Activated CD8-positive, alpha-beta memory T cell treated with anti-CD3 and anti-CD28 coated beads, Interleukin-2, amount 10 ng/mL, durations not matched to agents 7 days and 5 days (primary cell): ENCODE measurements at regions not wholly inside any gene's neighbourhood (a gene's known extent, or its start where the extent isn't known, plus 50 kb on each side); places are given as distances from the start of the nearest gene placed in this dataset.

Source experiments
- ATAC-seq: fragments of 150-1000 bp; cut with Tn5 transposase; one replicate; pipeline ENCODE4 v1.10.0; 2021; ENCODE audit warnings: moderate library complexity
- CTCF ChIA-PET: fragments of 350-600 bp; sonication (Branson Sonifier 250); formaldehyde crosslinking; loops from one replicate; lab custom pipeline; 2021; ENCODE audit warnings: antibody characterized with exemption; lab: Charles Lee
- DNase-seq: peaks from one replicate; pipeline ENCODE4 v3.0.0-alpha.2; 2020
- H3K27ac Mint-ChIP-seq: one replicate; pipeline ENCODE4 v1.8.0; 2021; ENCODE audit warnings: mild to moderate bottlenecking, mixed read lengths
- H3K27me3 Mint-ChIP-seq: one replicate; pipeline ENCODE4 v1.8.0; 2021; ENCODE audit warnings: mixed read lengths
- H3K36me3 Mint-ChIP-seq: one replicate; pipeline ENCODE4 v1.8.0; 2021; ENCODE audit warnings: mild to moderate bottlenecking, mixed read lengths
- H3K4me1 Mint-ChIP-seq: one replicate; pipeline ENCODE4 v1.8.0; 2021; ENCODE audit warnings: mixed read lengths
- H3K4me3 Mint-ChIP-seq: one replicate; pipeline ENCODE4 v1.8.0; 2021; ENCODE audit warnings: mild to moderate bottlenecking, moderate library complexity, mixed read lengths
- H3K9me3 Mint-ChIP-seq: one replicate; pipeline ENCODE4 v1.8.0; 2022; ENCODE audit warnings: low read depth, mixed read lengths

GRCh38 chr2:219980638-219981037, 353.2 kb downstream of the SLC4A3 start:
- CTCF ChIA-PET, result no interaction called here
- H3K27me3 Mint-ChIP-seq, result no peaks in the 10 kb centered on the region
- no peak overlapping the region for H3K27ac Mint-ChIP-seq
- no peaks in the 10 kb centered on the region for H3K4me1 Mint-ChIP-seq
- DNase-seq (no peak), ATAC-seq (no peak)
- H3K36me3 Mint-ChIP-seq, result no peaks in the 10 kb centered on the region
- H3K4me3 Mint-ChIP-seq, result no peak overlapping the region
- H3K9me3 Mint-ChIP-seq, result no peaks in the 10 kb centered on the region

GRCh38 chr2:219983836-219984235, 356.4 kb downstream of the SLC4A3 start:
- Mint-ChIP-seq H3K4me1 (no peaks in the 10 kb centered on the region), H3K27me3 (no peaks in the 10 kb centered on the region), H3K27ac (no peak overlapping the region), H3K9me3 (no peaks in the 10 kb centered on the region), H3K4me3 (no peak overlapping the region), H3K36me3 (no peaks in the 10 kb centered on the region)
- ATAC-seq, result no peak
- no peak for DNase-seq
- CTCF ChIA-PET, result no interaction called here

GRCh38 chr2:219985017-219985416, 357.6 kb downstream of the SLC4A3 start:
- DNase-seq, result no peak
- Mint-ChIP-seq H3K4me1 (no peaks in the 10 kb centered on the region), H3K36me3 (no peaks in the 10 kb centered on the region), H3K27me3 (no peaks in the 10 kb centered on the region), H3K9me3 (no peaks in the 10 kb centered on the region), H3K27ac (no peak overlapping the region), H3K4me3 (no peak overlapping the region)
- CTCF ChIA-PET, result no interaction called here
- ATAC-seq, result no peak

GRCh38 chr2:219987830-219988229, 360.4 kb downstream of the SLC4A3 start:
- H3K27ac Mint-ChIP-seq, result no peak overlapping the region
- no peaks in the 10 kb centered on the region for H3K36me3 Mint-ChIP-seq
- no peaks in the 10 kb centered on the region for H3K27me3 Mint-ChIP-seq
- CTCF ChIA-PET, result no interaction called here
- ATAC-seq, result no peak
- H3K9me3 Mint-ChIP-seq, result no peaks in the 10 kb centered on the region
- H3K4me3 Mint-ChIP-seq, result no peak overlapping the region
- DNase-seq, result no peak
- no peaks in the 10 kb centered on the region for H3K4me1 Mint-ChIP-seq

DNA sequence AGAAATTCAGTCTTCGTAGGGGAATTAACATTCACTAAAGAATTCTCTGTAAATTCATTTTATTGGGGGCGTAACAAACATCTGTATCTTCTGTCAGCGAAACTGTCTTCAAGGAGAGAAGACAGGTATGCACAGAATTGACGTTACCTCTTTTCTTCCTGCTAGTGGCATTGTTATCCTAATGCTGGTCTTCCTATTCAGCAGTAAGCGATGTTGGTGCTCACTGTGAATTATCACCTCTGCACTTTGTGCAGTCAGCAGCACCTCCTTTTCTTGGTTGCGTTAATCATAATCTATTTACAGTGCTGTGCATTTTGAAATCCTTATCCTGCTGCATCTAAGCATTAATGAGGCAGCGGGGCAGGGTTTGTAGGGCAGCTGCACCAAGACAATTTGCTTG, 362.3 kb downstream of the SLC4A3 start:
- H3K9me3 Mint-ChIP-seq, result no peaks in the 10 kb centered on the region
- ATAC-seq (no peak), DNase-seq (no peak)
- no peak overlapping the region for H3K27ac Mint-ChIP-seq
- H3K36me3 Mint-ChIP-seq, result no peaks in the 10 kb centered on the region
- CTCF ChIA-PET, result no interaction called here
- no peaks in the 10 kb centered on the region for H3K4me1 Mint-ChIP-seq
- H3K27me3 Mint-ChIP-seq, result no peaks in the 10 kb centered on the region
- H3K4me3 Mint-ChIP-seq, result no peak overlapping the region

DNA sequence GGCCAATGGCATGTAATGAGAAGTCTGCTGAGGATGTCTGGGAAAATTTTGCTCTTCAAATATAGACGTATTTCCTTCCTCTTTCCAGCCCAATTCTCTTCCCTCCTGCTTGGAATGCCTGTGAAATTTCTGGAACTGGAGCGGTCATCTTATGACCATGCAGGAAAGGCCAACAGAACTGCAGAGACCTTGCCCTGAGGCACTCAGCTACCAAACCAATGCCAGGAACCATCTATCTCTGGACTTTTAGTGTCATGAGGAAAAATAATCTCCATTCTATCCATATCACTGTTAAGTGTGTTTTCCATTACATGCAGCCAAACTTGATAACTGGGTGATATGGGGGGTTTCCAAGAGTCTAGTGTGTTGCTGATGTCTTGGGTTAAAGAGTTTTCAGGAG, 363.7 kb downstream of the SLC4A3 start:
- ATAC-seq, result no peak
- Mint-ChIP-seq H3K4me3 (no peak overlapping the region), H3K27me3 (no peaks in the 10 kb centered on the region), H3K4me1 (no peaks in the 10 kb centered on the region), H3K36me3 (no peaks in the 10 kb centered on the region), H3K27ac (no peak overlapping the region), H3K9me3 (no peaks in the 10 kb centered on the region)
- CTCF ChIA-PET, result no interaction called here
- no peak for DNase-seq

GRCh38 chr2:219995399-219995798, 368.0 kb downstream of the SLC4A3 start:
- ATAC-seq, result no peak
- no peak overlapping the region for H3K27ac Mint-ChIP-seq
- CTCF ChIA-PET, result no interaction called here

GRCh38 chr2:219995991-219996765, 368.7 kb downstream of the SLC4A3 start:
- H3K4me3 Mint-ChIP-seq, result no peak overlapping the region
- ATAC-seq, result no peak

More at GRCh38 chr2:219995399-219995798, 368.0 kb downstream of the SLC4A3 start:
- Mint-ChIP-seq H3K4me3 (no peak overlapping the region), H3K9me3 (no peaks in the 10 kb centered on the region), H3K4me1 (no peaks in the 10 kb centered on the region), H3K36me3 (no peaks in the 10 kb centered on the region), H3K27me3 (no peaks in the 10 kb centered on the region)
- DNase-seq, result no peak

DNA sequence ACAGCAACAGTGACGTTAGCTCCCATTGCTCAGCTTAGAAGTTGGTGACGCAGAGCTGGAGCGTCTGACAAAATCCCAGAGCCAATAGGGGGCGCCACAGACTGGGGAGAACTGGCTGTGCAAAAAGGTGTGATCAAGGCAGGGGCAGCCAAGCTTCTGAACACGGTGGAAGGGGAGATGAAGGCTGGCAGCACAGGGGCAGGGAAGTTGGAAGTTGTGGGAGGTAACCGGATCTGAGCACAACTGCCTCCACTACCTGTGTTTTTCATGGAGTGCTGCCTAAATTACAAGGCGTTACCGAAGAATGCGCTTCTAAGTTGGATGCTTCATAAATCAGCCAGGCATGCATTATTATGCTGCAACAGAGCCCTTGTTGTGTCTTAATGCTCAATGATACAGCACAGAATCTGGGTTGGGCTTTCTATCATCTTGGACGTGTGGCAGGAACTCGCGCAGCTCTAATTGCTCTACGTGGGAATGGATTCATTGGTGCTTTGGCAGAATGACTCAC, 370.0 kb downstream of the SLC4A3 start:
- Mint-ChIP-seq H3K4me3 (no peak overlapping the region), H3K9me3 (no peaks in the 10 kb centered on the region), H3K27me3 (no peaks in the 10 kb centered on the region), H3K36me3 (no peaks in the 10 kb centered on the region), H3K27ac (no peak overlapping the region), H3K4me1 (no peaks in the 10 kb centered on the region)
- no peak for DNase-seq
- CTCF ChIA-PET, result no interaction called here
- ATAC-seq, result no peak

More at GRCh38 chr2:219995991-219996765, 368.7 kb downstream of the SLC4A3 start:
- CTCF ChIA-PET, result no interaction called here
- H3K4me1 Mint-ChIP-seq, result no peaks in the 10 kb centered on the region
- no peaks in the 10 kb centered on the region for H3K36me3 Mint-ChIP-seq
- DNase-seq, result no peak
- H3K27ac Mint-ChIP-seq, result no peak overlapping the region
- no peaks in the 10 kb centered on the region for H3K27me3 Mint-ChIP-seq
- no peaks in the 10 kb centered on the region for H3K9me3 Mint-ChIP-seq

GRCh38 chr2:219998107-219998506, 370.7 kb downstream of the SLC4A3 start:
- H3K4me3 Mint-ChIP-seq, result no peak overlapping the region
- no peaks in the 10 kb centered on the region for H3K36me3 Mint-ChIP-seq
- DNase-seq (no peak), ATAC-seq (no peak)
- CTCF ChIA-PET, result no interaction called here
- no peaks in the 10 kb centered on the region for H3K9me3 Mint-ChIP-seq
- no peaks in the 10 kb centered on the region for H3K4me1 Mint-ChIP-seq
- no peak overlapping the region for H3K27ac Mint-ChIP-seq
- no peaks in the 10 kb centered on the region for H3K27me3 Mint-ChIP-seq

- Mint-ChIP-seq H3K4me1 (no peaks in the 10 kb centered on the region), H3K27ac (no peak overlapping the region), H3K36me3 (no peaks in the 10 kb centered on the region), H3K9me3 (no peaks in the 10 kb centered on the region), H3K4me3 (no peak overlapping the region), H3K27me3 (no peaks in the 10 kb centered on the region)
- CTCF ChIA-PET, result no interaction called here
- no peak for ATAC-seq
- DNase-seq, result no peak
These were observed 371.3 kb downstream of the SLC4A3 start for GRCh38 chr2:219998714-219999227.

DNA sequence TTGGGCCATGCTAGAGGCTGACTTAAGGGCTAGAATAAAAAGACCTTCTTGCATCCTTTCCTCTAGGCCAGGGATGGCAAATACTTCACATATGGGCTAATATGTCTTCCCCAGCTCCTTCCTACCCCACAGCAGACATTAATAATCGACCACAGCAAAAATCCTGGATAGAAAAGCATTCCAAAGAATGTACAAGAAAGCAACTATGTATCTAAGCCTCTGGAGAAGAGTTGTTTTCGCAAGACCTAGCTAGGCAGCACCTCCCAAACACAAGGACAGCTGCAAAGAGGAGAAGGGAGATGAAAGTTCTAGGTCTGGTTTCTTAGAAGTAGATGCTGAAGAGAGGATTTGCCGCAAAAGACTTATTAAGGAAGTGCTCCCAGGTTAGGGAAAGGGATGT, 372.6 kb downstream of the SLC4A3 start:
- Mint-ChIP-seq H3K4me3 (no peak overlapping the region), H3K27ac (no peak overlapping the region), H3K27me3 (no peaks in the 10 kb centered on the region), H3K36me3 (no peaks in the 10 kb centered on the region), H3K4me1 (no peaks in the 10 kb centered on the region), H3K9me3 (no peaks in the 10 kb centered on the region)
- ATAC-seq (no peak), DNase-seq (no peak)
- CTCF ChIA-PET, result no interaction called here

DNA sequence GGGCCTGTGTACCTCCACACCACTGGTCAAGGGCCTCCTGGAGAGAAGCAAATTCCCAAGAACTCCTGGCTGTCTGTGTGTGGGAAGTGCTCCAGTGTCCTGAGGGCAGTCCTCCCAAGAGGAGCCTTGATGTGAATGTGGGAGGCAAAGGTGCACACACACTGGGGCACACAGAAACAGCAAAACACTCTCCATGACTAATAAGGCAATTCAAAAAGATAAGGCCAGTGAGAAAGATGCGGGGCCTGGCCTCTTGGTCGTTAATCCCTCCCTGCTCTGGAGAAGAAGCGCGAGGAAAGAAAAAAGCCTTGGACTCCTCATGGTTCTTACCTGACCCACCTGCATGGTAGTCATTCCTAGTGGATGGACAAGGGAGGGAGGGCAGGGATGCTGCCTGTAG, 373.2 kb downstream of the SLC4A3 start:
- CTCF ChIA-PET, result no interaction called here
- Mint-ChIP-seq H3K4me3 (no peak overlapping the region), H3K36me3 (no peaks in the 10 kb centered on the region), H3K9me3 (no peaks in the 10 kb centered on the region), H3K27me3 (no peaks in the 10 kb centered on the region), H3K27ac (no peak overlapping the region), H3K4me1 (no peaks in the 10 kb centered on the region)
- no peak for ATAC-seq
- no peak for DNase-seq

DNA sequence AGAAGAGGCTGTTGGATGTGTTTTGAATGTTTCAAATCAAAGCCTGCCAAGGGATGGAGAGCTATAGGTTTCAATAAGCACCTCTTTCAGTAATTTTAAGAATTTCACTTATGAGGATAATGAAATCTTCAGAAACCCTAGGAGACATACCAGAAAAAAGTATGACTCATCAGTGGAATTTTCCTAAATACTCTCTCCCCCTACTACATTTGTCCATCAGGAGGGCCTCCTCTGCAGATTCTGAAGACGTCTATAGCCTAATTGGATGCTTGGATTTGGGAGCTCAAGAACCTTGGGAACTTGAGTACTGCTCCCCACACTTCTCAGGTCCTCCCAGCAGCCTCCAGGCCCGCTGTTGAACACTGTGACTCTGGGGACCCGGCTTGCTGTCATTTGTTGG, 374.3 kb downstream of the SLC4A3 start:
- CTCF ChIA-PET, result no interaction called here
- Mint-ChIP-seq H3K27me3 (no peaks in the 10 kb centered on the region), H3K4me1 (no peaks in the 10 kb centered on the region), H3K36me3 (no peaks in the 10 kb centered on the region), H3K4me3 (no peak overlapping the region), H3K9me3 (no peaks in the 10 kb centered on the region), H3K27ac (no peak overlapping the region)
- ATAC-seq (no peak), DNase-seq (no peak)
